ENCODE measurements at regions not wholly inside any gene's neighbourhood (a gene's known extent, or its start where the extent isn't known, plus 50 kb on each side); places are given as distances from the start of the nearest gene placed in this dataset.

- TF ChIP-seq, protein P1, sequence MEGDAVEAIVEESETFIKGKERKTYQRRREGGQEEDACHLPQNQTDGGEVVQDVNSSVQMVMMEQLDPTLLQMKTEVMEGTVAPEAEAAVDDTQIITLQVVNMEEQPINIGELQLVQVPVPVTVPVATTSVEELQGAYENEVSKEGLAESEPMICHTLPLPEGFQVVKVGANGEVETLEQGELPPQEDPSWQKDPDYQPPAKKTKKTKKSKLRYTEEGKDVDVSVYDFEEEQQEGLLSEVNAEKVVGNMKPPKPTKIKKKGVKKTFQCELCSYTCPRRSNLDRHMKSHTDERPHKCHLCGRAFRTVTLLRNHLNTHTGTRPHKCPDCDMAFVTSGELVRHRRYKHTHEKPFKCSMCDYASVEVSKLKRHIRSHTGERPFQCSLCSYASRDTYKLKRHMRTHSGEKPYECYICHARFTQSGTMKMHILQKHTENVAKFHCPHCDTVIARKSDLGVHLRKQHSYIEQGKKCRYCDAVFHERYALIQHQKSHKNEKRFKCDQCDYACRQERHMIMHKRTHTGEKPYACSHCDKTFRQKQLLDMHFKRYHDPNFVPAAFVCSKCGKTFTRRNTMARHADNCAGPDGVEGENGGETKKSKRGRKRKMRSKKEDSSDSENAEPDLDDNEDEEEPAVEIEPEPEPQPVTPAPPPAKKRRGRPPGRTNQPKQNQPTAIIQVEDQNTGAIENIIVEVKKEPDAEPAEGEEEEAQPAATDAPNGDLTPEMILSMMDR (IDR thresholded peaks at IDR 0.05), result no peak
- no peak for TF ChIP-seq MAX (IDR thresholded peaks at IDR 0.05; ENCODE audit: low read depth)
- TF ChIP-seq FOSL2 (IDR thresholded peaks at IDR 0.05; ENCODE audit: borderline replicate concordance, low read depth), result no peak
- no peak for TF ChIP-seq TAF1 (IDR thresholded peaks at IDR 0.05; ENCODE audit: borderline replicate concordance, low read depth, low read length)
- no peak for TF ChIP-seq PBX3 (IDR thresholded peaks at IDR 0.05)
- TF ChIP-seq, protein P2, sequence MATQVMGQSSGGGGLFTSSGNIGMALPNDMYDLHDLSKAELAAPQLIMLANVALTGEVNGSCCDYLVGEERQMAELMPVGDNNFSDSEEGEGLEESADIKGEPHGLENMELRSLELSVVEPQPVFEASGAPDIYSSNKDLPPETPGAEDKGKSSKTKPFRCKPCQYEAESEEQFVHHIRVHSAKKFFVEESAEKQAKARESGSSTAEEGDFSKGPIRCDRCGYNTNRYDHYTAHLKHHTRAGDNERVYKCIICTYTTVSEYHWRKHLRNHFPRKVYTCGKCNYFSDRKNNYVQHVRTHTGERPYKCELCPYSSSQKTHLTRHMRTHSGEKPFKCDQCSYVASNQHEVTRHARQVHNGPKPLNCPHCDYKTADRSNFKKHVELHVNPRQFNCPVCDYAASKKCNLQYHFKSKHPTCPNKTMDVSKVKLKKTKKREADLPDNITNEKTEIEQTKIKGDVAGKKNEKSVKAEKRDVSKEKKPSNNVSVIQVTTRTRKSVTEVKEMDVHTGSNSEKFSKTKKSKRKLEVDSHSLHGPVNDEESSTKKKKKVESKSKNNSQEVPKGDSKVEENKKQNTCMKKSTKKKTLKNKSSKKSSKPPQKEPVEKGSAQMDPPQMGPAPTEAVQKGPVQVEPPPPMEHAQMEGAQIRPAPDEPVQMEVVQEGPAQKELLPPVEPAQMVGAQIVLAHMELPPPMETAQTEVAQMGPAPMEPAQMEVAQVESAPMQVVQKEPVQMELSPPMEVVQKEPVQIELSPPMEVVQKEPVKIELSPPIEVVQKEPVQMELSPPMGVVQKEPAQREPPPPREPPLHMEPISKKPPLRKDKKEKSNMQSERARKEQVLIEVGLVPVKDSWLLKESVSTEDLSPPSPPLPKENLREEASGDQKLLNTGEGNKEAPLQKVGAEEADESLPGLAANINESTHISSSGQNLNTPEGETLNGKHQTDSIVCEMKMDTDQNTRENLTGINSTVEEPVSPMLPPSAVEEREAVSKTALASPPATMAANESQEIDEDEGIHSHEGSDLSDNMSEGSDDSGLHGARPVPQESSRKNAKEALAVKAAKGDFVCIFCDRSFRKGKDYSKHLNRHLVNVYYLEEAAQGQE (IDR thresholded peaks at IDR 0.05; ENCODE audit: low read depth, low read length), result no peak
- TF ChIP-seq EZH2phosphoT487 (IDR thresholded peaks at IDR 0.05; ENCODE audit: borderline replicate concordance, low read depth), result no peak
- TF ChIP-seq MXI1 (IDR thresholded peaks at IDR 0.05; ENCODE audit: low read depth, low read length), result no peak
- no peak for TF ChIP-seq EP300 (IDR thresholded peaks at IDR 0.05; ENCODE audit: borderline replicate concordance in 1 of 2, low read depth in 1 of 2, low read length in 1 of 2)
- TF ChIP-seq POLR2AphosphoS5 (IDR thresholded peaks at IDR 0.05; ENCODE audit: low read depth, low read length), result no peak
- no peak for TF ChIP-seq NFIC (IDR thresholded peaks at IDR 0.05; ENCODE audit: borderline replicate concordance)
- no peak for TF ChIP-seq RXRA (IDR thresholded peaks at IDR 0.05; ENCODE audit: borderline replicate concordance, low read depth)
Measured at GRCh38 chr4:24742773-24743172, 52.6 kb upstream of the SOD3 start.

All from SK-N-SH (cell line).